OCI-LY3 (cell line): ENCODE measurements at regions not wholly inside any gene's neighbourhood (a gene's known extent, or its start where the extent isn't known, plus 50 kb on each side); places are given as distances from the start of the nearest gene placed in this dataset.

Source experiments
- H2AFZ ChIP-seq: fragments of 200-600, 300-600 bp; shearing (Covaris generic); 2 replicates; pipeline ENCODE4 v1.6.0; 2014; ENCODE audit warnings: antibody characterized with exemption, low read depth, low read length
- H3K27ac ChIP-seq: fragments of 200-600, 300-600 bp; sonication (generic); 2 replicates; pipeline ENCODE4 v1.5.1; 2014; ENCODE audit warnings: mild to moderate bottlenecking, low read length, moderate library complexity, mixed read lengths
- H3K27me3 ChIP-seq: fragments of 200-600, 300-600 bp; sonication (generic); 2 replicates; pipeline ENCODE4 v1.6.1; 2014; ENCODE audit warnings: low read depth, low read length, mixed read lengths
- H3K36me3 ChIP-seq: fragments of 200-600, 300-600 bp; sonication (generic); replicated peaks from 2 replicates; pipeline ENCODE3; 2014; ENCODE audit warnings: low read depth, low read length, mixed read lengths
- H3K4me1 ChIP-seq: fragments of 300-600, 200-600 bp; sonication (generic); 2 replicates; pipeline ENCODE4 v1.6.1; 2014; ENCODE audit warnings: low read length, mixed read lengths
- H3K4me2 ChIP-seq: fragments of 200-600, 300-600 bp; sonication (generic); 2 replicates; pipeline ENCODE4 v1.6.1; 2014; ENCODE audit warnings: low read length, mixed read lengths
- H3K4me3 ChIP-seq: fragments of 300-600, 200-600 bp; sonication (generic); 2 replicates; pipeline ENCODE4 v1.5.1; 2014; ENCODE audit warnings: antibody characterized with exemption, mild to moderate bottlenecking, low read length, moderate library complexity
- H3K79me2 ChIP-seq: fragments of 300-600, 200-600 bp; shearing (Covaris generic); 2 replicates; pipeline ENCODE4 v1.6.1; 2014; ENCODE audit warnings: mild to moderate bottlenecking, low read length, mixed read lengths
- H3K9ac ChIP-seq: fragments of 300-600, 200-600 bp; shearing (Covaris generic); 2 replicates; pipeline ENCODE4 v1.6.0; 2014; ENCODE audit warnings: mild to moderate bottlenecking, low read length, moderate library complexity
- H3K9me3 ChIP-seq: fragments of 200-600, 300-600 bp; shearing (Covaris generic); 2 replicates; pipeline ENCODE4 v1.6.1; 2014; ENCODE audit warnings: low read length, mixed read lengths; ENCODE audit not compliant: insufficient read depth
- H4K20me1 ChIP-seq: fragments of 200-600, 300-600 bp; sonication (generic); 2 replicates; pipeline ENCODE4 v1.6.1; 2016; ENCODE audit warnings: low read length, mixed read lengths; ENCODE audit not compliant: insufficient read depth
- CTCF ChIP-seq: fragments of 200-600, 300-600 bp; sonication (generic); IDR thresholded peaks from 2 replicates; pipeline ENCODE4 v1.5.1; 2014; ENCODE audit warnings: antibody characterized with exemption, low read length, low read depth
- EZH2phosphoT487 ChIP-seq: fragments of 200-600 bp; shearing (Covaris generic); IDR thresholded peaks from 2 replicates; pipeline ENCODE4 v1.6.1; 2018; ENCODE audit warnings: antibody characterized with exemption, mixed run types, low read depth

DNA sequence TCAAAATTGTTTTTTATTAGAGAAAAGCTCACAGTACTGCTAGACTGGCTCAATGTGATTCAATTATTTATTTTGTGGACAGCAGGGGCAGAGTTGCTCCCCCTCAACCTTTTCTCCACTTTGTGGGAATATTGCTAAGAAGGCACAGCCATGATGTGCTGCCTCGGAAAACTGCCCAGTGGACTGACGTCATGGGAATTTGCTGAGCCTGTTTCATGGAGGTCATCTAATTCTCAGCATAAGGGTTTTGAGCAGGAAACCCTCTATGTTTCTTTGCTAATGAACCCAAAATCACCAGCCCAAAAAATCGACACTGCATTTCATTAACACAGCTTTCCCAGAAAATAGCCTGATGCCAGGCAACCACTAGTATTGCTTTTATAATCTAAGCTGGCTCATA lies 228.8 kb upstream of the FAM3C start:
- no peak overlapping the region for H2AFZ ChIP-seq
- no peak overlapping the region for H3K9ac ChIP-seq
- no peaks in the 10 kb centered on the region for H3K36me3 ChIP-seq
- H3K4me2 ChIP-seq = no peak overlapping the region
- H3K4me3 ChIP-seq = no peak overlapping the region
- no peaks in the 10 kb centered on the region for H3K4me1 ChIP-seq
- no peaks in the 10 kb centered on the region for H4K20me1 ChIP-seq
- no peaks in the 10 kb centered on the region for H3K9me3 ChIP-seq
- no peaks in the 10 kb centered on the region for H3K27me3 ChIP-seq
- no peaks in the 10 kb centered on the region for H3K79me2 ChIP-seq
- TF ChIP-seq CTCF (no peak), EZH2phosphoT487 (no peak)
- H3K27ac ChIP-seq = no peak overlapping the region

DNA sequence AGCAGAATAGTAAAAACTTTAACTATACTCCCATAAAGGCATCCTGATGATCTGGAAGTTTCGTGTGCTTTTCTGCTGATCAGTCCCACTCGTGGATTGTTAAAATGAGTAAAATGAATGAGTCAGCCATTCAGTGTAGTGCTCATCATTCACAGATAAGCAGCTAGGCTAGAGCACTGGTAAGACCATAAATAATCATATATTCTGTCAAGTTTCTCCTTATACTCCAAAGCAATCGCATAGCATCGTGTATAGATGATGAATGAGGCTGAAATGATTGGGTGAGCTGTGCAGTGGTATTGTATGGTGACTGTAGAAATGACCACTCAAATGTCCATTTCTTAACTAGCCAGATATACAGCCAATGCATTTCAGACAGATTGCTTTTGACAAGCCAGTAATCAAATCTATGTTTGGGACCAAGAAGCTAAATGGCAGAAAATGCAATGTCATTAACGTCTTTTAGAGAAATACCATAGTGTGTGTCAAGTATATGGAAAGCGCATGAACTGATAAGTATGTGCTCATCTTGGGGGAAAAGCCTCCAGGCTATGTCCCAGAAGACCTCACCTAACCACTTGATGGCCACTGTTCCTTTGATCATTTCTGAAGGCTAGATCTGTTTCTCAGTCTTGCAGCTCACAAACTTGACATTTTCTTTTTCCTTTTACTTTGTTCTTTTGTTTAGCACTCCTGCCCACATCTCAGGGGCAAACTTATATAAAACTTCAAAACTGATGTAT lies 227.2 kb upstream of the FAM3C start:
- no peak overlapping the region for H3K4me3 ChIP-seq
- no peak overlapping the region for H3K27ac ChIP-seq
- no peak overlapping the region for H2AFZ ChIP-seq
- H3K9me3 ChIP-seq = no peaks in the 10 kb centered on the region
- no peaks in the 10 kb centered on the region for H3K36me3 ChIP-seq
- TF ChIP-seq CTCF = no peak
- TF ChIP-seq EZH2phosphoT487 = no peak
- no peaks in the 10 kb centered on the region for H4K20me1 ChIP-seq
- no peak overlapping the region for H3K4me2 ChIP-seq
- H3K4me1 ChIP-seq = no peaks in the 10 kb centered on the region
- H3K79me2 ChIP-seq = no peaks in the 10 kb centered on the region
- no peak overlapping the region for H3K9ac ChIP-seq
- H3K27me3 ChIP-seq = no peaks in the 10 kb centered on the region

DNA sequence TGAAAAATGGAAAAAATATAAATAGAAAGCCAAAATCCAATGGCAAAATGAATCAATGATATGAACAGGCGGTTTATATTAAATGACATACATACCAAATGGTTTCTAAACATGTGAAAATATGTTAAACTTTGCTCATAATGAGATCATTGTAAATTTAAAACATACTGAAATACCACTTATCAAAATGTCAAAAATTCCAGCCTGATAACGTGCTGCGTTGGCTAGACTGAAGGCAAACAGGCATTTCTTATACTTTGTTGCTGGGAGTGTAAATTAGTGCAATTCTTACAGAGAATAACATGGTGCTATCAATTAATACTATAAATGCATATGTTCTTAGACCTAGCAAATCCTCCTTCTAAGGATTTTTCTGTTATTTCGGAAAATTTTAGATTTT lies 225.8 kb upstream of the FAM3C start:
- Histone ChIP-seq H4K20me1 (no peaks in the 10 kb centered on the region), H3K36me3 (no peaks in the 10 kb centered on the region), H3K4me1 (no peaks in the 10 kb centered on the region), H3K79me2 (no peaks in the 10 kb centered on the region), H3K27me3 (no peaks in the 10 kb centered on the region), H3K4me3 (no peak overlapping the region), H3K9ac (no peak overlapping the region), H3K4me2 (no peak overlapping the region), H3K9me3 (no peaks in the 10 kb centered on the region), H2AFZ (no peak overlapping the region), H3K27ac (no peak overlapping the region)
- no peak for TF ChIP-seq CTCF
- TF ChIP-seq EZH2phosphoT487 = no peak

GRCh38 chr7:121620953-121621606 lies 225.0 kb upstream of the FAM3C start:
- H3K4me1 ChIP-seq = no peaks in the 10 kb centered on the region
- no peak overlapping the region for H3K27ac ChIP-seq
- H3K4me3 ChIP-seq = no peak overlapping the region
- H3K36me3 ChIP-seq = no peaks in the 10 kb centered on the region
- H3K27me3 ChIP-seq = no peaks in the 10 kb centered on the region
- no peaks in the 10 kb centered on the region for H4K20me1 ChIP-seq
- H3K79me2 ChIP-seq = no peaks in the 10 kb centered on the region
- H3K9ac ChIP-seq = no peak overlapping the region
- TF ChIP-seq CTCF = no peak
- TF ChIP-seq EZH2phosphoT487 = no peak
- no peak overlapping the region for H3K4me2 ChIP-seq
- no peak overlapping the region for H2AFZ ChIP-seq
- no peaks in the 10 kb centered on the region for H3K9me3 ChIP-seq
